ENCODE measurements at regions not wholly inside any gene's neighbourhood (a gene's known extent, or its start where the extent isn't known, plus 50 kb on each side); places are given as distances from the start of the nearest gene placed in this dataset.

DNA sequence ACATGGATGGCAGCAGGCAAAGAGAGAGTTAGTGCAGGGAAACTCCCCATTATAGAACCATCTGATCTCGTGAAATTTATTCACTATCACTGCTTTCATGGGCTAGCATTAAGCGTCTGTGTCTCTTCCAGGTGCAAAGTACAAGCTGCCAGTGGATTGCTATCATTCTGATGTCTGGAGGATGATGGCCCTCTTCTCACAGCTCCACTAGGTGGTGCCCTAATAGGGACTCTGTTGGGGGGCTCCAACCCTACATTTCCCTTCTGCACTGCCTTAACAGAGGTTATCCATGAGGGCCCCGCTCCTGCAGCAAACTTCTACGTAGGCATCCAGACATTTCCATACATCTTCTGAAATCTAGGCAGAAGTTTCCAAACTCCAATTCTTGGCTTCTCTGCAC is 347.8 kb upstream of the HS3ST5 start:
- Histone ChIP-seq H3K4me3 (replicated peaks in 1 of 3; ENCODE audit: insufficient read depth in 1 of 3, low read depth in 2 of 3, low read length in 3 of 3) (no peak overlapping the region), H2AFZ (ENCODE audit: low read length) (no peak overlapping the region), H3K4me2 (ENCODE audit: low read depth, low read length) (no peak overlapping the region), H3K79me2 (ENCODE audit: insufficient read depth, low read length) (no peaks in the 10 kb centered on the region), H3K27me3 (ENCODE audit: control insufficient read depth in 1 of 2, insufficient read depth in 2 of 2, low read length in 2 of 2) (no peaks in the 10 kb centered on the region), H4K20me1 (ENCODE audit: insufficient read depth, low read length) (no peaks in the 10 kb centered on the region), H3K9ac (ENCODE audit: insufficient read depth, low read depth, low read length) (no peak overlapping the region), H3K4me1 (ENCODE audit: insufficient read depth, low read length) (no peaks in the 10 kb centered on the region), H3K36me3 (replicated peaks in 1 of 2; ENCODE audit: control insufficient read depth in 1 of 2, insufficient read depth in 2 of 2, low read length in 2 of 2) (no peaks in the 10 kb centered on the region), H3K27ac (ENCODE audit: extremely low read length, insufficient read depth, low read length) (no peak overlapping the region), H3K9me3 (ENCODE audit: low read length) (no peaks in the 10 kb centered on the region)
- CTCF ChIA-PET (ENCODE audit: low intra/inter-chr PET ratio, low total read pairs), result no interaction called here
- no TSS peak for BruUV-seq (replicated peaks)
- ATAC-seq (peak; percentile 61), FAIRE-seq (no peak), DNase-seq (ENCODE audit: low spot score) (peak; percentile 2)
- TF ChIP-seq, protein P1, sequence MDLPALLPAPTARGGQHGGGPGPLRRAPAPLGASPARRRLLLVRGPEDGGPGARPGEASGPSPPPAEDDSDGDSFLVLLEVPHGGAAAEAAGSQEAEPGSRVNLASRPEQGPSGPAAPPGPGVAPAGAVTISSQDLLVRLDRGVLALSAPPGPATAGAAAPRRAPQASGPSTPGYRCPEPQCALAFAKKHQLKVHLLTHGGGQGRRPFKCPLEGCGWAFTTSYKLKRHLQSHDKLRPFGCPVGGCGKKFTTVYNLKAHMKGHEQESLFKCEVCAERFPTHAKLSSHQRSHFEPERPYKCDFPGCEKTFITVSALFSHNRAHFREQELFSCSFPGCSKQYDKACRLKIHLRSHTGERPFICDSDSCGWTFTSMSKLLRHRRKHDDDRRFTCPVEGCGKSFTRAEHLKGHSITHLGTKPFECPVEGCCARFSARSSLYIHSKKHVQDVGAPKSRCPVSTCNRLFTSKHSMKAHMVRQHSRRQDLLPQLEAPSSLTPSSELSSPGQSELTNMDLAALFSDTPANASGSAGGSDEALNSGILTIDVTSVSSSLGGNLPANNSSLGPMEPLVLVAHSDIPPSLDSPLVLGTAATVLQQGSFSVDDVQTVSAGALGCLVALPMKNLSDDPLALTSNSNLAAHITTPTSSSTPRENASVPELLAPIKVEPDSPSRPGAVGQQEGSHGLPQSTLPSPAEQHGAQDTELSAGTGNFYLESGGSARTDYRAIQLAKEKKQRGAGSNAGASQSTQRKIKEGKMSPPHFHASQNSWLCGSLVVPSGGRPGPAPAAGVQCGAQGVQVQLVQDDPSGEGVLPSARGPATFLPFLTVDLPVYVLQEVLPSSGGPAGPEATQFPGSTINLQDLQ (CRISPR knock-in tag; IDR thresholded peaks at IDR 0.05), result no peak
- TF ChIP-seq ZNF619 (CRISPR knock-in tag; IDR thresholded peaks at IDR 0.05), result no peak
- TF ChIP-seq, protein P2, sequence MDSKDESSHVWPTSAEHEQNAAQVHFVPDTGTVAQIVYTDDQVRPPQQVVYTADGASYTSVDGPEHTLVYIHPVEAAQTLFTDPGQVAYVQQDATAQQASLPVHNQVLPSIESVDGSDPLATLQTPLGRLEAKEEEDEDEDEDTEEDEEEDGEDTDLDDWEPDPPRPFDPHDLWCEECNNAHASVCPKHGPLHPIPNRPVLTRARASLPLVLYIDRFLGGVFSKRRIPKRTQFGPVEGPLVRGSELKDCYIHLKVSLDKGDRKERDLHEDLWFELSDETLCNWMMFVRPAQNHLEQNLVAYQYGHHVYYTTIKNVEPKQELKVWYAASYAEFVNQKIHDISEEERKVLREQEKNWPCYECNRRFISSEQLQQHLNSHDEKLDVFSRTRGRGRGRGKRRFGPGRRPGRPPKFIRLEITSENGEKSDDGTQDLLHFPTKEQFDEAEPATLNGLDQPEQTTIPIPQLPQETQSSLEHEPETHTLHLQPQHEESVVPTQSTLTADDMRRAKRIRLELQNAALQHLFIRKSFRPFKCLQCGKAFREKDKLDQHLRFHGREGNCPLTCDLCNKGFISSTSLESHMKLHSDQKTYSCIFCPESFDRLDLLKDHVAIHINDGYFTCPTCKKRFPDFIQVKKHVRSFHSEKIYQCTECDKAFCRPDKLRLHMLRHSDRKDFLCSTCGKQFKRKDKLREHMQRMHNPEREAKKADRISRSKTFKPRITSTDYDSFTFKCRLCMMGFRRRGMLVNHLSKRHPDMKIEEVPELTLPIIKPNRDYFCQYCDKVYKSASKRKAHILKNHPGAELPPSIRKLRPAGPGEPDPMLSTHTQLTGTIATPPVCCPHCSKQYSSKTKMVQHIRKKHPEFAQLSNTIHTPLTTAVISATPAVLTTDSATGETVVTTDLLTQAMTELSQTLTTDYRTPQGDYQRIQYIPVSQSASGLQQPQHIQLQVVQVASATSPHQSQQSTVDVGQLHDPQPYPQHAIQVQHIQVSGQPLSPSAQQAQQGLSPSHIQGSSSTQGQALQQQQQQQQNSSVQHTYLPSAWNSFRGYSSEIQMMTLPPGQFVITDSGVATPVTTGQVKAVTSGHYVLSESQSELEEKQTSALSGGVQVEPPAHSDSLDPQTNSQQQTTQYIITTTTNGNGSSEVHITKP (CRISPR knock-in tag; IDR thresholded peaks at IDR 0.05; ENCODE audit: low read depth), result no peak
- TF ChIP-seq, protein P3, sequence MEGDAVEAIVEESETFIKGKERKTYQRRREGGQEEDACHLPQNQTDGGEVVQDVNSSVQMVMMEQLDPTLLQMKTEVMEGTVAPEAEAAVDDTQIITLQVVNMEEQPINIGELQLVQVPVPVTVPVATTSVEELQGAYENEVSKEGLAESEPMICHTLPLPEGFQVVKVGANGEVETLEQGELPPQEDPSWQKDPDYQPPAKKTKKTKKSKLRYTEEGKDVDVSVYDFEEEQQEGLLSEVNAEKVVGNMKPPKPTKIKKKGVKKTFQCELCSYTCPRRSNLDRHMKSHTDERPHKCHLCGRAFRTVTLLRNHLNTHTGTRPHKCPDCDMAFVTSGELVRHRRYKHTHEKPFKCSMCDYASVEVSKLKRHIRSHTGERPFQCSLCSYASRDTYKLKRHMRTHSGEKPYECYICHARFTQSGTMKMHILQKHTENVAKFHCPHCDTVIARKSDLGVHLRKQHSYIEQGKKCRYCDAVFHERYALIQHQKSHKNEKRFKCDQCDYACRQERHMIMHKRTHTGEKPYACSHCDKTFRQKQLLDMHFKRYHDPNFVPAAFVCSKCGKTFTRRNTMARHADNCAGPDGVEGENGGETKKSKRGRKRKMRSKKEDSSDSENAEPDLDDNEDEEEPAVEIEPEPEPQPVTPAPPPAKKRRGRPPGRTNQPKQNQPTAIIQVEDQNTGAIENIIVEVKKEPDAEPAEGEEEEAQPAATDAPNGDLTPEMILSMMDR (CRISPR knock-in tag; IDR thresholded peaks at IDR 0.05), result peak; percentile 31; the same call in 1 of the 2 replicates
- TF ChIP-seq HNF4A (CRISPR knock-in tag; IDR thresholded peaks at IDR 0.05), result peak; percentile 34; the same call in 1 of the 2 replicates
- no peak for TF ChIP-seq ZBTB42 (CRISPR knock-in tag; IDR thresholded peaks at IDR 0.05)
- in situ Hi-C loops (cut with HindIII; ENCODE audit: extremely low pct_ligation_motif_present, low pct_unique_long_range_greater_than_20kb) (no loop called here), intact Hi-C loops (cut with micrococcal nuclease; ENCODE audit: unreplicated experiment) (no loop called here)
- 47% methylated on average over 4 of the region's 4 CpGs for WGBS (ENCODE audit: low lambda C conversion rate)
- POLR2A ChIA-PET, result no interaction called here

Data from HepG2 (cell line).